ENCODE measurements at regions not wholly inside any gene's neighbourhood (a gene's known extent, or its start where the extent isn't known, plus 50 kb on each side); places are given as distances from the start of the nearest gene placed in this dataset.

DNA sequence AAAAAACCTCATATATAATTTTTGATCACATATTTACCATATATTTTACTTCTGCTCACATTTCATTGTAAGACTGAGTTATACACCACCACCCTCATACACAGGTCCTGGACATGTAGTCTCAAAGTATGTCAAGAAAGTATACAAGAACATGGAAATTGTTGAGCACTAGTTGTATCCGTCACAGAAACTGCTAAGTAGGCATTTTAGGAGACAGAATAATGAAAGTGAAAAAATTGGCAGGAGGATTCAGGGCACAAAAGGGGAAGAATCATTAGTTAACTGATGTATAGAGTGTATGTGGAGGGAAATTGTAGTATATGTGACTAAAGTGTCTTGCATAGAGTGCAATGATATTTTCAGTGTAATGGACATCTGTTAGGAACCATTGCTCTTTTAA is 458.8 kb downstream of the TFAP2B start:
- FAIRE-seq = no peak
- DNase-seq (ENCODE audit: low read depth) = no peak

DNA sequence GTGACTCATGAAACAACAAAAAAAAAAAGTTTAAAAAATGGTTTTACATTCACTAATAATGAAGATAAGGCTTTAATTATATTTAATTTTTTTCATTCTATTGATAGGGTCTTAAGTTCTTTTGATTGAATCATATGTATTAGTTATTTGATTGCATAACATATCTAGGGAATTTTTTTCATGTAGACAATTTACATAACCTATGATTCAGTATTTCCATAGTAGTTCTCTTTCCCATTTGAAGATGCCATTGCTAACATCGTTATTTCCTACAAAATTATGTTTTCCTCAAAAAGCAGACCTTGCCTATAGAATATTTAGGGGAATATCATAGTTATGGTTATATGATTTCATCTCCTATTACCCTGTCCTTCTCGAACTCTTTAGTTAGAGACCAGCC is 463.4 kb downstream of the TFAP2B start:
- H3K36me3 ChIP-seq (ENCODE audit: insufficient read depth, low read length) = no peaks in the 10 kb centered on the region
- no peaks in the 10 kb centered on the region for H3K27me3 ChIP-seq (ENCODE audit: insufficient read depth, low read length)
- H3K9me3 ChIP-seq (ENCODE audit: insufficient read depth, low read depth, low read length) = no peaks in the 10 kb centered on the region
- peaks cover 4% of the 10 kb centered on the region for H3K9me3 Mint-ChIP-seq (ENCODE audit: unreplicated experiment)
- no peak overlapping the region for H2AFZ ChIP-seq (ENCODE audit: low read depth, low read length)
- H3K4me1 ChIP-seq (ENCODE audit: insufficient read depth, low read length) = no peaks in the 10 kb centered on the region
- H3K27me3 Mint-ChIP-seq (ENCODE audit: low read depth, unreplicated experiment) = peaks cover 2% of the 10 kb centered on the region
- DNase-seq (ENCODE audit: low read depth) = no peak
- H3K4me1 Mint-ChIP-seq (ENCODE audit: low read depth, unreplicated experiment) = no peaks in the 10 kb centered on the region
- no peak for FAIRE-seq
- no peak overlapping the region for H3K4me3 ChIP-seq (ENCODE audit: insufficient read depth, low read depth, low read length)
- no peaks in the 10 kb centered on the region for H3K79me2 ChIP-seq (ENCODE audit: insufficient read depth, low read length)
- H3K27ac Mint-ChIP-seq (ENCODE audit: unreplicated experiment) = no peak overlapping the region
- H3K4me2 ChIP-seq (ENCODE audit: low read length) = no peak overlapping the region
- no peaks in the 10 kb centered on the region for H3K36me3 Mint-ChIP-seq (ENCODE audit: low read depth, unreplicated experiment)
- no peak overlapping the region for H3K27ac ChIP-seq (ENCODE audit: low read depth, low read length)
- TF ChIP-seq EZH2 (IDR thresholded peaks at IDR 0.05; ENCODE audit: insufficient read depth, low read length) = no peak
- TF ChIP-seq, protein P1, sequence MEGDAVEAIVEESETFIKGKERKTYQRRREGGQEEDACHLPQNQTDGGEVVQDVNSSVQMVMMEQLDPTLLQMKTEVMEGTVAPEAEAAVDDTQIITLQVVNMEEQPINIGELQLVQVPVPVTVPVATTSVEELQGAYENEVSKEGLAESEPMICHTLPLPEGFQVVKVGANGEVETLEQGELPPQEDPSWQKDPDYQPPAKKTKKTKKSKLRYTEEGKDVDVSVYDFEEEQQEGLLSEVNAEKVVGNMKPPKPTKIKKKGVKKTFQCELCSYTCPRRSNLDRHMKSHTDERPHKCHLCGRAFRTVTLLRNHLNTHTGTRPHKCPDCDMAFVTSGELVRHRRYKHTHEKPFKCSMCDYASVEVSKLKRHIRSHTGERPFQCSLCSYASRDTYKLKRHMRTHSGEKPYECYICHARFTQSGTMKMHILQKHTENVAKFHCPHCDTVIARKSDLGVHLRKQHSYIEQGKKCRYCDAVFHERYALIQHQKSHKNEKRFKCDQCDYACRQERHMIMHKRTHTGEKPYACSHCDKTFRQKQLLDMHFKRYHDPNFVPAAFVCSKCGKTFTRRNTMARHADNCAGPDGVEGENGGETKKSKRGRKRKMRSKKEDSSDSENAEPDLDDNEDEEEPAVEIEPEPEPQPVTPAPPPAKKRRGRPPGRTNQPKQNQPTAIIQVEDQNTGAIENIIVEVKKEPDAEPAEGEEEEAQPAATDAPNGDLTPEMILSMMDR (IDR thresholded peaks at IDR 0.05; ENCODE audit: insufficient read depth, low read depth, low read length) = no peak
- H4K20me1 ChIP-seq (ENCODE audit: insufficient read depth, low read length) = no peaks in the 10 kb centered on the region
- H3K4me3 Mint-ChIP-seq (ENCODE audit: unreplicated experiment) = no peak overlapping the region
- no peak overlapping the region for H3K9ac ChIP-seq (ENCODE audit: low read length)

More for the DNA sequence above, 458.8 kb downstream of the TFAP2B start:
- no peak for TF ChIP-seq EZH2 (IDR thresholded peaks at IDR 0.05; ENCODE audit: insufficient read depth, low read length)
- TF ChIP-seq, protein P1 (IDR thresholded peaks at IDR 0.05; ENCODE audit: insufficient read depth, low read depth, low read length) = no peak
- Histone ChIP-seq H2AFZ (ENCODE audit: low read depth, low read length) (no peak overlapping the region), H4K20me1 (ENCODE audit: insufficient read depth, low read length) (no peaks in the 10 kb centered on the region), H3K9ac (ENCODE audit: low read length) (no peak overlapping the region), H3K4me1 (ENCODE audit: insufficient read depth, low read length) (no peaks in the 10 kb centered on the region), H3K36me3 (ENCODE audit: insufficient read depth, low read length) (no peaks in the 10 kb centered on the region), H3K4me2 (ENCODE audit: low read length) (no peak overlapping the region), H3K27me3 (ENCODE audit: insufficient read depth, low read length) (no peaks in the 10 kb centered on the region), H3K9me3 (ENCODE audit: insufficient read depth, low read depth, low read length) (no peaks in the 10 kb centered on the region), H3K79me2 (ENCODE audit: insufficient read depth, low read length) (no peaks in the 10 kb centered on the region), H3K27ac (ENCODE audit: low read depth, low read length) (no peak overlapping the region), H3K4me3 (ENCODE audit: insufficient read depth, low read depth, low read length) (no peak overlapping the region)
- Mint-ChIP-seq H3K27ac (ENCODE audit: unreplicated experiment) (no peak overlapping the region), H3K4me1 (ENCODE audit: low read depth, unreplicated experiment) (no peaks in the 10 kb centered on the region), H3K36me3 (ENCODE audit: low read depth, unreplicated experiment) (no peaks in the 10 kb centered on the region), H3K9me3 (ENCODE audit: unreplicated experiment) (peaks cover 2% of the 10 kb centered on the region), H3K27me3 (ENCODE audit: low read depth, unreplicated experiment) (peaks cover 2% of the 10 kb centered on the region), H3K4me3 (ENCODE audit: unreplicated experiment) (no peak overlapping the region)

GRCh38 chr6:51283723-51284355 is 465.2 kb downstream of the TFAP2B start:
- no peak for FAIRE-seq
- no peaks in the 10 kb centered on the region for H3K36me3 Mint-ChIP-seq (ENCODE audit: low read depth, unreplicated experiment)
- no peaks in the 10 kb centered on the region for H3K36me3 ChIP-seq (ENCODE audit: insufficient read depth, low read length)
- peaks cover 2% of the 10 kb centered on the region for H3K4me1 Mint-ChIP-seq (ENCODE audit: low read depth, unreplicated experiment)
- no peak overlapping the region for H3K9ac ChIP-seq (ENCODE audit: low read length)
- no peaks in the 10 kb centered on the region for H3K79me2 ChIP-seq (ENCODE audit: insufficient read depth, low read length)
- no peak overlapping the region for H3K27ac Mint-ChIP-seq (ENCODE audit: unreplicated experiment)
- H2AFZ ChIP-seq (ENCODE audit: low read depth, low read length) = no peak overlapping the region
- H3K4me1 ChIP-seq (ENCODE audit: insufficient read depth, low read length) = no peaks in the 10 kb centered on the region
- H3K27me3 Mint-ChIP-seq (ENCODE audit: low read depth, unreplicated experiment) = peaks cover 2% of the 10 kb centered on the region
- no peak for DNase-seq (ENCODE audit: low read depth)
- H3K4me2 ChIP-seq (ENCODE audit: low read length) = no peak overlapping the region
- H3K4me3 ChIP-seq (ENCODE audit: insufficient read depth, low read depth, low read length) = no peak overlapping the region
- no peaks in the 10 kb centered on the region for H3K9me3 ChIP-seq (ENCODE audit: insufficient read depth, low read depth, low read length)
- TF ChIP-seq EZH2 (IDR thresholded peaks at IDR 0.05; ENCODE audit: insufficient read depth, low read length) = no peak
- TF ChIP-seq, protein P1 (IDR thresholded peaks at IDR 0.05; ENCODE audit: insufficient read depth, low read depth, low read length) = no peak
- no peaks in the 10 kb centered on the region for H4K20me1 ChIP-seq (ENCODE audit: insufficient read depth, low read length)
- H3K27ac ChIP-seq (ENCODE audit: low read depth, low read length) = no peak overlapping the region
- no peaks in the 10 kb centered on the region for H3K27me3 ChIP-seq (ENCODE audit: insufficient read depth, low read length)
- peaks cover 4% of the 10 kb centered on the region for H3K9me3 Mint-ChIP-seq (ENCODE audit: unreplicated experiment)
- H3K4me3 Mint-ChIP-seq (ENCODE audit: unreplicated experiment) = no peak overlapping the region
